NCI-H748 (cell line): ENCODE measurements at regions not wholly inside any gene's neighbourhood (a gene's known extent, or its start where the extent isn't known, plus 50 kb on each side); places are given as distances from the start of the nearest gene placed in this dataset.
"Not testable (repeated sequence)": the region's sequence is repeated elsewhere in the genome, so short reads cannot be mapped to it uniquely, and the experiment has no call there.

Experiments
- DNase-seq: peaks from one replicate; lab custom pipeline; 2025; ENCODE audit not compliant: unreplicated experiment; lab: John Stamatoyannopoulos, UW

- DNase-seq: no peak
These were observed 164.8 kb downstream of the PPIAL4G start for GRCh38 chr1:148318123-148318903.

GRCh38 chr1:148317288-148317985, 165.4 kb upstream of the NBPF11 start:
- DNase-seq: no peak

GRCh38 chr1:148315071-148315811, 163.2 kb upstream of the NBPF11 start:
- DNase-seq: no peak

DNA sequence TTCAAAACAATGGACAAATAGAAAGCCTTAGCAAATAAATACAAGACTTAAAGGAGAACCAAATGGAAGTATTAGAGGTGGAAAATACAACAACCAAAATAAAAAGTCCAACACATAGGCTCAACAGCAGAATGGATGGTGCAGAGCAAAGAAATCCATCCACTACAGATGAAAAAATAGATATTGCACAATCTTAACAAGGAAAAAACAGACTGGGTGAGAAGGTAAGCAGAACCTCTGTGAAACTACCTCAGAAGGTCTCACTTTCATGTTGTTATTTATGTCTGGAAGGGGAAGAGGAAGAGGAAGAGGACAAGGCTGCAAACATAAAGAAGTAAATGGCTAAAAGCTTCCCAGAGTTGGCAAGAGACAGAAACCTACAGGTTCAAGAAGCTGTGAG, 158.7 kb upstream of the NBPF11 start:
- no peak for DNase-seq

DNA sequence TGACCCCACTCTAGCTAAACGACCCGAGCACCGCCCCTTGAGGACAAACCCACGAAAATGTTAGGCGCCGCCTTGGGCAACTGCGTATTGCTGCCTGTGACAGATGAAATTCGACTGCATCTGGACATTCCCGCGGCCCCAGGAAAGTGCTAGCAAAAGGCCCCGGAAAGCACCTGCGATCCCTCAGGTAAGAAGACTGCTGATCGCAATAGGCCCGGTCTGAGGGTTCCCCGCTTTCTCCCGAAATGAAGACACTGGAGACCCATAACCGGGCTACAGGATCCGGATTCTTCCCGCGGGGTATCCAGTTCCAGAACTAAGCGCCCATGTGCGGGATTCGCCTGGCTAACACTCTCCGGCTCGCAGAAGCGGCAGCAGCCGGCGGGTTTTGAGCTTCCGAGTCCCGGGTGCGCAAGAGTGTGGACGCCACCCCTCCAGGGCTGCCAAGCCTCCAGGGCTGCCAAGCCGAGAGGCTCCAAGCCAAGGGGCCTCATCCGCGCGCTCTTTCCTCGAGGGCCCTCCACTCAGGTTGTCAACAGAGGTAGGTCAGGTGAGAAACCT, 157.9 kb upstream of the NBPF11 start:
- no peak for DNase-seq

DNA sequence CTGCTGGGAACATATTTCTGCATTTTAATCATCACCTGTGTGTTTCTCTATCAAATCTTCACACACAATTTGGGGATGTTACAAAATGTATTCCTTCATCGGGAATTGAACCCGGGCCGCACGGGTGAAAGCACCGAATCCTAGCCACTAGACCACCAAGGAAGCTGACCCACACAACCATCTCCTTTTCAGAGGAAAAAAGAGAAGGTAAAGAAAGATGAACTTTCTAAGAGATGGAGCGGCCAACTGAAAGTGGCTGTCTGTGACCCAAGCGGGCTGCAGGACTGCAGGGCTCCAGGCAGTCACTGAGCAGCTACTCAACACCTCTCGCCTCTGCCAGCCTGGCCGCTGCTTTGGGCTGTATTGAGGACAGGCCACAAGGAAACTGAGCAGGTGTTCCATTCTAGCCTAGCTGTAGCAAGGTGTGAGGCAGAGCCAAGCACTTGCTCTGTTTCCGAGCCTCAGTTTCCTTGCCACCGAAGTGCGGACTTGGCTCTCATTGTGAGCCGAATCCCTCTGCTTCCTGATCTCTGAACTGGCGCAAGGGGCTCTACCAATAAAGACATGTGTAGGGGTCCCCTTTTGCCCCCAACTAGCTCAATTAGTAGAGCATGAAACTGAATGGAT, 156.9 kb upstream of the NBPF11 start:
- no peak for DNase-seq

DNA sequence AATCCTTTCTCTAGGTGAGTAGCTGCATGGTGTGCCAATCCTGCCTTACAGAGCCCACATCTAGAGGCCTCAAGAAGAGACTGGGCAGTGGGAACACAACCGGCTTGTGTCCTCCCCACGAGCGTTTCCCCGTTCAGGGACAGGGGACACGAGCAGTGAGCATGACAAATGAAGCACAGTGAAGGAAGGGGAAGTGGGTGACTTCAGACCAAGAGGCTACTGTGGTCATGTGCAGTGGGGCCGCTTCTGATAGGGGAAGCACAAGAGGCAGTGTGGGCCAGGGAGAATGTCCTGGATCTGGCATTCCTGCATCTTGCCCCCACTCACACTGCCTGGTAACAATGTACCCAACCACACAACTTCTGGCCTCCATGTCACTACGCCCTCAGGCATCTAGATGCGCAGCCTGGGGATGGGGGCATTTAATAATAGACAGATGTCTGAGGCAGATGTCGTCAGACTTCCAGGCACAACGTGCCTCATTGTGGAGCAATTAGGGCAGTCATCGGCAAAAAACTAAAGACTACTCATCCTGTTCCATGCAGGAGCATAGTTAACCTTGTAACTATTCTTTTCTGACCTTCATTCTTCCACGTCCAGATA, 155.6 kb upstream of the NBPF11 start:
- no peak for DNase-seq

DNA sequence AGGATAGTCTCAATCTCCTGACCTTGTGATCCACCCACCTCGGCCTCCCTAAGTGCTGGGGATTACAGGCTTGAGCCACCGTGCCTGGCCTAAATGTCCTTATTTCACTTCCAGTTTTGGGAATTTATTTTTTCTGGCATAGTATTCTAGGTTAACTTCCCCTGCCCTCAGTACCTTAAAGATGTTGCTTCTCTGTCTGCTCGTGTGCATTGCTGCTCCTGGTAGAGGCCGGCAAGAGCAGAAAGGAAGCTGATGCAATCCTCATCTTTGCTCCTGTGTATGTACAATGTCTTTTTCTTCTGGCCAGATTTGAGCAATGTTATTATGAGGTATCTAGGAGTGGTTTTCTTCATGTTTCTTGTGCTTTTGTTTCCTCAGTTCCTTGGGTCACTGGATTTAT, 152.9 kb upstream of the NBPF11 start:
- not testable (repeated sequence) for DNase-seq

GRCh38 chr1:148302586-148303364, 150.7 kb upstream of the NBPF11 start:
- DNase-seq: not testable (repeated sequence)

- not testable (repeated sequence) for DNase-seq
These were observed 145.8 kb upstream of the NBPF11 start for GRCh38 chr1:148297852-148298251.

DNA sequence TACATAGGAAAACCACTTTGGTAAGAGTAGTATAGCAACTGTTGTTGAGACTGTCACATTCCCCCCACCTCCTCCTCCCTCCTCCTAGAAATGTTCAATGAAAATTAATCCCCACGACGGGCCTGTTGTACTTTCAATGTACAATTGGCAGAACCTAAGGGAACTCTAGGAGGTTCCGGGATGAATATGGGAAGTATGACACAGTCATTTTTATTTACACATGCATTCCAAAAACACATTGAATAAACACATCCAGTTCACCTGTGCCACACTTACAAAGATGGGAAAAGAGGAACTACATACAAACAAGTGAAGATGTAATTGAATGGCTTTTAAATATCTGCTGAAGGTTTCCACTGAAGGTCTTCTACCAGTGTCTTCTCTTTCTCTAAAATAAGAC, 144.4 kb upstream of the NBPF11 start:
- DNase-seq: no peak

GRCh38 chr1:148294116-148294807, 142.2 kb upstream of the NBPF11 start:
- DNase-seq: no peak

DNA sequence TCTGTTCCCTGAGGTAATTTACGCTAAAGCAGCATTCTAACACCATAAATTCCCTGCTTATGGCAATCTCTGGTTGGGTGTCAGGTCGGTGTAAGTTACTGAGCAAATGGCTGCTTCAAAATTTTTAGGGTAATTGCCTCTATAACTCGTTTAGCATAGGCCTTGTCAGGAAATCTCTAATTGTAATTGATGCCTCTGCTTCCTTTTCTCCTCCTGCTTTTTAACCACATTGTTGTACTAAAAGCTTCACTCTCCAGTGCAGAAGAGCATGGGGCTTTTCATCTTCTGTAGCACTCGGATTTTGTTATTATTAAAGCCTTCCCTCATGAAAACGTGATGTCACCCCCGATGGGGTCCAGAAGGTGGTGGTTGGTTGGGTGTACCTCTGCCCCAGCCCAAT, 141.6 kb upstream of the NBPF11 start:
- DNase-seq: no peak

DNA sequence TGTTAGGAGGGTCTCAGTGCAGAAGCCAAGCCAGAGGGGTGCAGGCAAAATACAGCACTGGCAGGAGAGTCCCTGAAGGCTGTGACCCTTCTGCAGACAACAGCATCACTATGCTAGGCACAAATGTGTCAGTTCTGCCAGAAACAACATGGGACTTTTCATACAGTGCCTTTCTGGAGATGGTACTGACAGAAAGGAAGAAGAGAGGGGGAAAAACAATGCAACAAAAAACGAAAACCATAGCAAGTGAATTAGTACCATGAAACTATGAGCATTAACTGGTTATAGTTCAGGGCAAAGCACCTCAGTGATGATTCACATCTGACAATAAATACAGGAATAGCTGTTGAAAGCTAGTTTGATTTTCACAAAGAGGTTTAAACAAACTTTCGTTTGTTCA, 140.8 kb upstream of the NBPF11 start:
- DNase-seq: no peak

GRCh38 chr1:148290881-148291280, 138.8 kb upstream of the NBPF11 start:
- DNase-seq: no peak

- no peak for DNase-seq
These were observed 137.6 kb upstream of the NBPF11 start for GRCh38 chr1:148289647-148290046.

DNA sequence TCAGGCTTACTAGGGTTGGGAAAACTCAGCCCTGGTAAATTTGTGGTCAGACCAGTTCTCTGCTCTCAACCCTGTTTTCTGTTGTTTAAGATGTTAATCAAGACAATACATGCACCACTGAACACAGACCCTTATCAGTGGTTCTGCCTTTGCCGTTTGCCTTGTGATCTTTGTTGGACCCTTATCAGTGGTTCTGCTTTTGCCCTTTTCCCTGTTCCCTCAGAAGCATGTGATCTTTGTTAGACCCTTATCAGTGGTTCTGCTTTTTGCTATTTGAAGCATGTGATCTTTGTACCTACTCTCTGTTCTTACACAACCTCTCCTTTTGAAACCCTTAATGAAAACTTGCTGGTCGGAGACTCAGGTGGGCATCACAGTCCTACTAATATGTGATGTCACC, 133.9 kb upstream of the NBPF11 start:
- not testable (repeated sequence) for DNase-seq

- not testable (repeated sequence) for DNase-seq
These were observed 128.9 kb upstream of the NBPF11 start for GRCh38 chr1:148280831-148281572.
